Neural cell (in vitro differentiated cells): ENCODE measurements at regions not wholly inside any gene's neighbourhood (a gene's known extent, or its start where the extent isn't known, plus 50 kb on each side); places are given as distances from the start of the nearest gene placed in this dataset.

Experiments
- H2AFZ ChIP-seq: fragments of 200-600, 300-800 bp; sonication (generic), shearing (Covaris generic); 2 replicates; pipeline ENCODE4 v1.6.0; 2014; ENCODE audit warnings: low read depth, mild to moderate bottlenecking, antibody characterized with exemption, low read length, moderate library complexity
- H3F3A ChIP-seq: fragments of 200-600 bp; shearing (Covaris generic); 2 replicates; pipeline ENCODE4 v1.6.1; 2016; ENCODE audit warnings: mild to moderate bottlenecking, moderate library complexity, mixed read lengths, antibody characterized with exemption, low read length; ENCODE audit not compliant: insufficient read depth, poor library complexity, severe bottlenecking
- H3K27ac ChIP-seq: fragments of 200-600, 300-800 bp; sonication (generic), shearing (Covaris generic); 2 replicates; pipeline ENCODE4 v1.5.1; 2014; ENCODE audit warnings: mild to moderate bottlenecking, low read length, moderate library complexity
- H3K27me3 ChIP-seq: fragments of 300-800, 200-600 bp; sonication (generic), shearing (Covaris generic); 2 replicates; pipeline ENCODE4 v1.6.0; 2014; ENCODE audit warnings: mild to moderate bottlenecking, low read depth, low read length, moderate library complexity; ENCODE audit not compliant: insufficient read depth
- H3K36me3 ChIP-seq: fragments of 300-800, 200-600 bp; sonication (generic), shearing (Covaris generic); 2 replicates; pipeline ENCODE4 v1.5.1; 2014; ENCODE audit warnings: mild to moderate bottlenecking, antibody characterized with exemption, low read length, moderate library complexity; ENCODE audit not compliant: insufficient read depth
- H3K4me2 ChIP-seq: fragments of 300-800, 200-600 bp; sonication (generic), shearing (Covaris generic); 2 replicates; pipeline ENCODE4 v1.6.0; 2014; ENCODE audit warnings: mild to moderate bottlenecking, low read length
- H3K4me3 ChIP-seq: fragments of 300-800, 200-600 bp; sonication (generic), shearing (Covaris generic); 2 replicates; pipeline ENCODE4 v1.5.1; 2014; ENCODE audit warnings: mild to moderate bottlenecking, low read length, moderate library complexity
- H3K79me2 ChIP-seq: fragments of 200-600 bp; shearing (Covaris generic); replicated peaks from 2 replicates; pipeline ENCODE4 v1.6.0; 2014; ENCODE audit warnings: mild to moderate bottlenecking, low read length, moderate library complexity; ENCODE audit not compliant: insufficient read depth
- H3K9ac ChIP-seq: fragments of 300-800, 200-600 bp; sonication (generic), shearing (Covaris generic); 2 replicates; pipeline ENCODE4 v1.6.1; 2016; ENCODE audit warnings: mild to moderate bottlenecking, low read length, mixed read lengths
- H3K9me2 ChIP-seq: fragments of 200-600 bp; shearing (Covaris generic); 2 replicates; pipeline ENCODE4 v1.6.1; 2016; ENCODE audit warnings: mild to moderate bottlenecking, low read length, mixed read lengths; ENCODE audit not compliant: insufficient read depth
- H3K9me3 ChIP-seq: fragments of 200-600, 300-800 bp; sonication (generic), shearing (Covaris generic); 2 replicates; pipeline ENCODE4 v1.6.1; 2016; ENCODE audit warnings: mild to moderate bottlenecking, mixed run types, low read length, moderate library complexity, mixed read lengths
- H4K20me1 ChIP-seq: fragments of 200-600 bp; shearing (Covaris generic); 2 replicates; pipeline ENCODE4 v1.6.1; 2016; ENCODE audit warnings: mild to moderate bottlenecking, mixed run types; ENCODE audit not compliant: insufficient read depth
- CTCF ChIP-seq: fragments of 450-650 bp; IDR thresholded peaks from 2 replicates; pipeline ENCODE4 v1.5.1; 2014; ENCODE audit warnings: antibody characterized with exemption, mild to moderate bottlenecking, moderate library complexity; ENCODE audit not compliant: poor library complexity, severe bottlenecking
- EP300 ChIP-seq: fragments of 450-650 bp; conservative IDR thresholded peaks from 2 replicates; pipeline ENCODE4 v1.6.1; 2014; ENCODE audit warnings: antibody characterized with exemption, mild to moderate bottlenecking, moderate library complexity; ENCODE audit not compliant: poor library complexity, severe bottlenecking
- EZH2 ChIP-seq: fragments of 200-600, 300-800 bp; shearing (Covaris generic), sonication (generic); IDR thresholded peaks from 2 replicates; pipeline ENCODE4 v1.6.1; 2014; ENCODE audit warnings: antibody characterized with exemption, low read length, borderline replicate concordance, mild to moderate bottlenecking; ENCODE audit not compliant: insufficient read depth, poor library complexity, severe bottlenecking
- MXI1 ChIP-seq: fragments of 450-650 bp; conservative IDR thresholded peaks from 2 replicates; pipeline ENCODE4 v1.6.1; 2014; ENCODE audit warnings: antibody characterized with exemption, mild to moderate bottlenecking; ENCODE audit not compliant: poor library complexity, severe bottlenecking
- POLR2AphosphoS5 ChIP-seq: IDR thresholded peaks from 2 replicates; pipeline ENCODE4 v1.6.1; 2012
- RAD21 ChIP-seq: fragments of 450-650 bp; conservative IDR thresholded peaks from 2 replicates; pipeline ENCODE4 v1.6.1; 2014; ENCODE audit warnings: antibody characterized with exemption, mild to moderate bottlenecking, moderate library complexity
- SMC3 ChIP-seq: fragments of 450-650 bp; conservative IDR thresholded peaks from 2 replicates; pipeline ENCODE4 v1.6.1; 2014; ENCODE audit warnings: antibody characterized with exemption, mild to moderate bottlenecking, moderate library complexity; ENCODE audit not compliant: poor library complexity
- TAF1 ChIP-seq: IDR thresholded peaks from 2 replicates; pipeline ENCODE4 v1.6.1; 2012; ENCODE audit warnings: low read depth
- TF ChIP-seq, protein P1 (sequence below): IDR thresholded peaks from 2 replicates; pipeline ENCODE4 v1.6.1; 2012; ENCODE audit warnings: borderline replicate concordance

DNA sequence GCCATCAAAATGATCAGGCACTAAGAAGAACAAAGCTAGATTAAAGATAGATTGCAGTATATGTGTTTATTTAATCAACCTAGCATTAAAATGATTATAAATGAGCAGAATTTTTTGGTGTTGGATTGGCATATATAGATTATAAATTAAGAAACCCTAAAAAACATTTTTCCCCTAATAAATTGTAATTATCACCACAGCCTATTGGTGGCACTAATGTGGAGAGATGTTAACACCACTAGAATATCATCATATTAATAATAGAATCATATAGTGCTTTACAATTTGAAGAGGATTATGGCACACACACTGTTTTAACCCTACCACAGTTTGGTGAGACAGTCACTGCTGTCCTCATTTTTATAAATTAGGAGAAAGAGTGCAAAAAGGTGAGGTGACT, 112.4 kb upstream of the RND3 start:
- no peak for TF ChIP-seq POLR2AphosphoS5
- TF ChIP-seq EZH2: no peak
- no peak for TF ChIP-seq RAD21
- TF ChIP-seq SMC3: no peak
- TF ChIP-seq TAF1: no peak
- no peak for TF ChIP-seq EP300
- TF ChIP-seq, protein P1, sequence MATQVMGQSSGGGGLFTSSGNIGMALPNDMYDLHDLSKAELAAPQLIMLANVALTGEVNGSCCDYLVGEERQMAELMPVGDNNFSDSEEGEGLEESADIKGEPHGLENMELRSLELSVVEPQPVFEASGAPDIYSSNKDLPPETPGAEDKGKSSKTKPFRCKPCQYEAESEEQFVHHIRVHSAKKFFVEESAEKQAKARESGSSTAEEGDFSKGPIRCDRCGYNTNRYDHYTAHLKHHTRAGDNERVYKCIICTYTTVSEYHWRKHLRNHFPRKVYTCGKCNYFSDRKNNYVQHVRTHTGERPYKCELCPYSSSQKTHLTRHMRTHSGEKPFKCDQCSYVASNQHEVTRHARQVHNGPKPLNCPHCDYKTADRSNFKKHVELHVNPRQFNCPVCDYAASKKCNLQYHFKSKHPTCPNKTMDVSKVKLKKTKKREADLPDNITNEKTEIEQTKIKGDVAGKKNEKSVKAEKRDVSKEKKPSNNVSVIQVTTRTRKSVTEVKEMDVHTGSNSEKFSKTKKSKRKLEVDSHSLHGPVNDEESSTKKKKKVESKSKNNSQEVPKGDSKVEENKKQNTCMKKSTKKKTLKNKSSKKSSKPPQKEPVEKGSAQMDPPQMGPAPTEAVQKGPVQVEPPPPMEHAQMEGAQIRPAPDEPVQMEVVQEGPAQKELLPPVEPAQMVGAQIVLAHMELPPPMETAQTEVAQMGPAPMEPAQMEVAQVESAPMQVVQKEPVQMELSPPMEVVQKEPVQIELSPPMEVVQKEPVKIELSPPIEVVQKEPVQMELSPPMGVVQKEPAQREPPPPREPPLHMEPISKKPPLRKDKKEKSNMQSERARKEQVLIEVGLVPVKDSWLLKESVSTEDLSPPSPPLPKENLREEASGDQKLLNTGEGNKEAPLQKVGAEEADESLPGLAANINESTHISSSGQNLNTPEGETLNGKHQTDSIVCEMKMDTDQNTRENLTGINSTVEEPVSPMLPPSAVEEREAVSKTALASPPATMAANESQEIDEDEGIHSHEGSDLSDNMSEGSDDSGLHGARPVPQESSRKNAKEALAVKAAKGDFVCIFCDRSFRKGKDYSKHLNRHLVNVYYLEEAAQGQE: no peak
- no peak for TF ChIP-seq CTCF
- no peak for TF ChIP-seq MXI1
- H3K4me2 ChIP-seq: no peak overlapping the region
- H3K9me3 ChIP-seq: no peaks in the 10 kb centered on the region
- no peak overlapping the region for H2AFZ ChIP-seq
- no peak overlapping the region for H3K9ac ChIP-seq
- no peak overlapping the region for H3K27ac ChIP-seq
- no peak overlapping the region for H3K4me3 ChIP-seq
- H3K79me2 ChIP-seq: no peaks in the 10 kb centered on the region
- H3F3A ChIP-seq: no peaks in the 10 kb centered on the region
- H3K27me3 ChIP-seq: no peaks in the 10 kb centered on the region
- H3K36me3 ChIP-seq: no peaks in the 10 kb centered on the region
- H4K20me1 ChIP-seq: no peaks in the 10 kb centered on the region
- no peaks in the 10 kb centered on the region for H3K9me2 ChIP-seq

GRCh38 chr2:150598383-150598782, 110.9 kb upstream of the RND3 start:
- H3K79me2 ChIP-seq: no peaks in the 10 kb centered on the region
- H3K9me2 ChIP-seq: no peaks in the 10 kb centered on the region
- H2AFZ ChIP-seq: no peak overlapping the region
- H3K4me2 ChIP-seq: no peak overlapping the region
- no peak overlapping the region for H3K9ac ChIP-seq
- no peak overlapping the region for H3K27ac ChIP-seq
- H3F3A ChIP-seq: no peaks in the 10 kb centered on the region
- no peaks in the 10 kb centered on the region for H4K20me1 ChIP-seq
- no peaks in the 10 kb centered on the region for H3K36me3 ChIP-seq
- no peaks in the 10 kb centered on the region for H3K27me3 ChIP-seq
- H3K4me3 ChIP-seq: no peak overlapping the region
- TF ChIP-seq, protein P1: no peak
- no peak for TF ChIP-seq EP300
- no peak for TF ChIP-seq TAF1
- no peak for TF ChIP-seq MXI1
- TF ChIP-seq POLR2AphosphoS5: no peak
- TF ChIP-seq SMC3: no peak
- TF ChIP-seq RAD21: no peak
- no peak for TF ChIP-seq EZH2
- H3K9me3 ChIP-seq: no peaks in the 10 kb centered on the region
